ENCODE measurements at regions not wholly inside any gene's neighbourhood (a gene's known extent, or its start where the extent isn't known, plus 50 kb on each side); places are given as distances from the start of the nearest gene placed in this dataset.

- Histone ChIP-seq H4K20me1 (ENCODE audit: insufficient read depth, low read length) (no peaks in the 10 kb centered on the region), H3K4me2 (ENCODE audit: low read length) (no peak overlapping the region), H3K36me3 (replicated peaks; ENCODE audit: low read depth, low read length) (no peaks in the 10 kb centered on the region), H3K4me1 (ENCODE audit: low read length) (no peaks in the 10 kb centered on the region), H3K9ac (ENCODE audit: low read length) (no peak overlapping the region), H3K79me2 (ENCODE audit: low read length) (no peaks in the 10 kb centered on the region), H2AFZ (ENCODE audit: low read depth, low read length) (no peak overlapping the region), H3K4me3 (ENCODE audit: low read length) (no peak overlapping the region), H3K27me3 (ENCODE audit: low read depth, low read length) (no peaks in the 10 kb centered on the region), H3K9me3 (ENCODE audit: insufficient read depth, low read length) (no peaks in the 10 kb centered on the region), H3K27ac (ENCODE audit: low read length) (no peak overlapping the region)
- TF ChIP-seq EZH2phosphoT487 (IDR thresholded peaks at IDR 0.05; ENCODE audit: low read depth), result no peak
- TF ChIP-seq, protein P1, sequence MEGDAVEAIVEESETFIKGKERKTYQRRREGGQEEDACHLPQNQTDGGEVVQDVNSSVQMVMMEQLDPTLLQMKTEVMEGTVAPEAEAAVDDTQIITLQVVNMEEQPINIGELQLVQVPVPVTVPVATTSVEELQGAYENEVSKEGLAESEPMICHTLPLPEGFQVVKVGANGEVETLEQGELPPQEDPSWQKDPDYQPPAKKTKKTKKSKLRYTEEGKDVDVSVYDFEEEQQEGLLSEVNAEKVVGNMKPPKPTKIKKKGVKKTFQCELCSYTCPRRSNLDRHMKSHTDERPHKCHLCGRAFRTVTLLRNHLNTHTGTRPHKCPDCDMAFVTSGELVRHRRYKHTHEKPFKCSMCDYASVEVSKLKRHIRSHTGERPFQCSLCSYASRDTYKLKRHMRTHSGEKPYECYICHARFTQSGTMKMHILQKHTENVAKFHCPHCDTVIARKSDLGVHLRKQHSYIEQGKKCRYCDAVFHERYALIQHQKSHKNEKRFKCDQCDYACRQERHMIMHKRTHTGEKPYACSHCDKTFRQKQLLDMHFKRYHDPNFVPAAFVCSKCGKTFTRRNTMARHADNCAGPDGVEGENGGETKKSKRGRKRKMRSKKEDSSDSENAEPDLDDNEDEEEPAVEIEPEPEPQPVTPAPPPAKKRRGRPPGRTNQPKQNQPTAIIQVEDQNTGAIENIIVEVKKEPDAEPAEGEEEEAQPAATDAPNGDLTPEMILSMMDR (IDR thresholded peaks at IDR 0.05; ENCODE audit: low read depth, low read length), result no peak
These were observed 210.4 kb upstream of the ELAC2 start for GRCh38 chr17:13228225-13228624.

- no peak overlapping the region for H3K4me3 ChIP-seq (ENCODE audit: low read length)
- H2AFZ ChIP-seq (ENCODE audit: low read depth, low read length), result no peak overlapping the region
- no peak overlapping the region for H3K27ac ChIP-seq (ENCODE audit: low read length)
- H3K27me3 ChIP-seq (ENCODE audit: low read depth, low read length), result no peaks in the 10 kb centered on the region
- no peaks in the 10 kb centered on the region for H3K9me3 ChIP-seq (ENCODE audit: insufficient read depth, low read length)
- H4K20me1 ChIP-seq (ENCODE audit: insufficient read depth, low read length), result no peaks in the 10 kb centered on the region
- H3K4me1 ChIP-seq (ENCODE audit: low read length), result no peaks in the 10 kb centered on the region
- H3K4me2 ChIP-seq (ENCODE audit: low read length), result no peak overlapping the region
- no peaks in the 10 kb centered on the region for H3K79me2 ChIP-seq (ENCODE audit: low read length)
- TF ChIP-seq, protein P1 (IDR thresholded peaks at IDR 0.05; ENCODE audit: low read depth, low read length), result no peak
- no peak for TF ChIP-seq EZH2phosphoT487 (IDR thresholded peaks at IDR 0.05; ENCODE audit: low read depth)
- no peaks in the 10 kb centered on the region for H3K36me3 ChIP-seq (replicated peaks; ENCODE audit: low read depth, low read length)
- no peak overlapping the region for H3K9ac ChIP-seq (ENCODE audit: low read length)
These were observed 205.1 kb upstream of the ELAC2 start for GRCh38 chr17:13222975-13223374.

GRCh38 chr17:13212860-13213259 is 195.0 kb upstream of the ELAC2 start:
- Histone ChIP-seq H3K4me3 (ENCODE audit: low read length) (no peak overlapping the region), H3K9me3 (ENCODE audit: insufficient read depth, low read length) (no peaks in the 10 kb centered on the region), H3K27me3 (ENCODE audit: low read depth, low read length) (no peaks in the 10 kb centered on the region), H4K20me1 (ENCODE audit: insufficient read depth, low read length) (no peaks in the 10 kb centered on the region), H3K27ac (ENCODE audit: low read length) (no peak overlapping the region), H3K4me1 (ENCODE audit: low read length) (no peaks in the 10 kb centered on the region), H2AFZ (ENCODE audit: low read depth, low read length) (no peak overlapping the region), H3K79me2 (ENCODE audit: low read length) (no peaks in the 10 kb centered on the region), H3K36me3 (replicated peaks; ENCODE audit: low read depth, low read length) (no peaks in the 10 kb centered on the region), H3K4me2 (ENCODE audit: low read length) (no peak overlapping the region), H3K9ac (ENCODE audit: low read length) (no peak overlapping the region)
- no peak for TF ChIP-seq EZH2phosphoT487 (IDR thresholded peaks at IDR 0.05; ENCODE audit: low read depth)
- TF ChIP-seq, protein P1 (IDR thresholded peaks at IDR 0.05; ENCODE audit: low read depth, low read length), result no peak

DNA sequence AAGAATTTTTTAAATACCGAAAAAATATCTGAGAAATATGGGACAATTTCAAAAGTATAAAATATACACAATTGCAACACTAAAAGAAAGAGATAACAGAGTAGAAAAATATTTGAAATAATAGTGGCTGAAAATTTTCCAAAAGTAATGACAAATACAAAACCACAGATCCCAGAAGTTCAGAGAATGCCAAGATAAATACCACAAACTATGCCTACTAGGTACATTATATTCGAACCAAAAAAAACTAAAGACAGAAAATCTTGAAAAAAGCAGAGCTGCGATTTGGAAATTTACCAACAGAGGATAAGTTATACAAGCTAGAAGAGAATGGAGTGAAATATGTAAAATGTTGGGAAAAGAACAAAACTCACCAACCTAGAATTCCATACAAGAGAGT is 191.3 kb upstream of the ELAC2 start:
- no peak overlapping the region for H2AFZ ChIP-seq (ENCODE audit: low read depth, low read length)
- no peaks in the 10 kb centered on the region for H3K27me3 ChIP-seq (ENCODE audit: low read depth, low read length)
- no peaks in the 10 kb centered on the region for H3K36me3 ChIP-seq (replicated peaks; ENCODE audit: low read depth, low read length)
- no peak for TF ChIP-seq EZH2phosphoT487 (IDR thresholded peaks at IDR 0.05; ENCODE audit: low read depth)
- TF ChIP-seq, protein P1 (IDR thresholded peaks at IDR 0.05; ENCODE audit: low read depth, low read length), result no peak
- H3K27ac ChIP-seq (ENCODE audit: low read length), result no peak overlapping the region
- H4K20me1 ChIP-seq (ENCODE audit: insufficient read depth, low read length), result no peaks in the 10 kb centered on the region
- no peak overlapping the region for H3K4me2 ChIP-seq (ENCODE audit: low read length)
- H3K9me3 ChIP-seq (ENCODE audit: insufficient read depth, low read length), result no peaks in the 10 kb centered on the region
- no peak overlapping the region for H3K9ac ChIP-seq (ENCODE audit: low read length)
- no peak overlapping the region for H3K4me3 ChIP-seq (ENCODE audit: low read length)
- no peaks in the 10 kb centered on the region for H3K4me1 ChIP-seq (ENCODE audit: low read length)
- no peaks in the 10 kb centered on the region for H3K79me2 ChIP-seq (ENCODE audit: low read length)
